ENCODE measurements at regions not wholly inside any gene's neighbourhood (a gene's known extent, or its start where the extent isn't known, plus 50 kb on each side); places are given as distances from the start of the nearest gene placed in this dataset.

GRCh38 chr10:93150289-93150688, 76.6 kb downstream of the CYP26A1 start:
- Histone ChIP-seq H3K36me3 (ENCODE audit: control insufficient read depth in 1 of 2, insufficient read depth in 2 of 2, low read length in 2 of 2) (no peaks in the 10 kb centered on the region), H3K9me3 (ENCODE audit: control insufficient read depth in 1 of 2, low read length in 2 of 2) (no peaks in the 10 kb centered on the region), H3K4me3 (ENCODE audit: low read depth in 1 of 2, low read length in 2 of 2) (no peak overlapping the region), H3K4me1 (ENCODE audit: control insufficient read depth in 1 of 2, insufficient read depth in 2 of 2, low read length in 2 of 2) (no peaks in the 10 kb centered on the region), H3K27me3 (ENCODE audit: control insufficient read depth in 1 of 2, insufficient read depth in 2 of 2, low read length in 2 of 2) (no peaks in the 10 kb centered on the region), H3K27ac (ENCODE audit: low read depth, low read length) (no peak overlapping the region), H3K9ac (ENCODE audit: low read depth in 1 of 2, low read length in 2 of 2) (no peak overlapping the region)

- H3K36me3 ChIP-seq (ENCODE audit: control insufficient read depth in 1 of 2, insufficient read depth in 2 of 2, low read length in 2 of 2): no peaks in the 10 kb centered on the region
- no peak overlapping the region for H3K27ac ChIP-seq (ENCODE audit: low read depth, low read length)
- H3K4me1 ChIP-seq (ENCODE audit: control insufficient read depth in 1 of 2, insufficient read depth in 2 of 2, low read length in 2 of 2): no peaks in the 10 kb centered on the region
- no peaks in the 10 kb centered on the region for H3K27me3 ChIP-seq (ENCODE audit: control insufficient read depth in 1 of 2, insufficient read depth in 2 of 2, low read length in 2 of 2)
- H3K4me3 ChIP-seq (ENCODE audit: low read depth in 1 of 2, low read length in 2 of 2): no peak overlapping the region
- H3K9me3 ChIP-seq (ENCODE audit: control insufficient read depth in 1 of 2, low read length in 2 of 2): no peaks in the 10 kb centered on the region
- no peak overlapping the region for H3K9ac ChIP-seq (ENCODE audit: low read depth in 1 of 2, low read length in 2 of 2)
Measured at GRCh38 chr10:93150990-93151547, 77.4 kb downstream of the CYP26A1 start.

- no peaks in the 10 kb centered on the region for H3K4me1 ChIP-seq (ENCODE audit: control insufficient read depth in 1 of 2, insufficient read depth in 2 of 2, low read length in 2 of 2)
- H3K9me3 ChIP-seq (ENCODE audit: control insufficient read depth in 1 of 2, low read length in 2 of 2): no peaks in the 10 kb centered on the region
- H3K9ac ChIP-seq (ENCODE audit: low read depth in 1 of 2, low read length in 2 of 2): no peak overlapping the region
- H3K27me3 ChIP-seq (ENCODE audit: control insufficient read depth in 1 of 2, insufficient read depth in 2 of 2, low read length in 2 of 2): no peaks in the 10 kb centered on the region
- H3K27ac ChIP-seq (ENCODE audit: low read depth, low read length): no peak overlapping the region
- no peaks in the 10 kb centered on the region for H3K36me3 ChIP-seq (ENCODE audit: control insufficient read depth in 1 of 2, insufficient read depth in 2 of 2, low read length in 2 of 2)
- no peak overlapping the region for H3K4me3 ChIP-seq (ENCODE audit: low read depth in 1 of 2, low read length in 2 of 2)
Measured at GRCh38 chr10:93152136-93152535, 78.4 kb downstream of the CYP26A1 start.

- no peaks in the 10 kb centered on the region for H3K4me1 ChIP-seq (ENCODE audit: control insufficient read depth in 1 of 2, insufficient read depth in 2 of 2, low read length in 2 of 2)
- no peaks in the 10 kb centered on the region for H3K36me3 ChIP-seq (ENCODE audit: control insufficient read depth in 1 of 2, insufficient read depth in 2 of 2, low read length in 2 of 2)
- H3K4me3 ChIP-seq (ENCODE audit: low read depth in 1 of 2, low read length in 2 of 2): no peak overlapping the region
- peaks cover 0 to 6% of the 10 kb centered on the region in 2 donors for H3K9me3 ChIP-seq (ENCODE audit: control insufficient read depth in 1 of 2, low read length in 2 of 2)
- H3K9ac ChIP-seq (ENCODE audit: low read depth in 1 of 2, low read length in 2 of 2): no peak overlapping the region
- H3K27ac ChIP-seq (ENCODE audit: low read depth, low read length): no peak overlapping the region
- H3K27me3 ChIP-seq (ENCODE audit: control insufficient read depth in 1 of 2, insufficient read depth in 2 of 2, low read length in 2 of 2): no peaks in the 10 kb centered on the region
Measured at GRCh38 chr10:93154531-93154930, 80.8 kb downstream of the CYP26A1 start.

GRCh38 chr10:93160140-93160539, 86.4 kb downstream of the CYP26A1 start:
- H3K4me3 ChIP-seq (ENCODE audit: low read depth in 1 of 2, low read length in 2 of 2): no peak overlapping the region
- H3K27me3 ChIP-seq (ENCODE audit: control insufficient read depth in 1 of 2, insufficient read depth in 2 of 2, low read length in 2 of 2): no peaks in the 10 kb centered on the region
- no peaks in the 10 kb centered on the region for H3K36me3 ChIP-seq (ENCODE audit: control insufficient read depth in 1 of 2, insufficient read depth in 2 of 2, low read length in 2 of 2)
- peaks cover 0 to 6% of the 10 kb centered on the region in 2 donors for H3K9me3 ChIP-seq (ENCODE audit: control insufficient read depth in 1 of 2, low read length in 2 of 2)
- H3K9ac ChIP-seq (ENCODE audit: low read depth in 1 of 2, low read length in 2 of 2): no peak overlapping the region
- H3K27ac ChIP-seq (ENCODE audit: low read depth, low read length): no peak overlapping the region
- no peaks in the 10 kb centered on the region for H3K4me1 ChIP-seq (ENCODE audit: control insufficient read depth in 1 of 2, insufficient read depth in 2 of 2, low read length in 2 of 2)

GRCh38 chr10:93160829-93161228, 87.1 kb downstream of the CYP26A1 start:
- Histone ChIP-seq H3K36me3 (ENCODE audit: control insufficient read depth in 1 of 2, insufficient read depth in 2 of 2, low read length in 2 of 2) (no peaks in the 10 kb centered on the region), H3K4me1 (ENCODE audit: control insufficient read depth in 1 of 2, insufficient read depth in 2 of 2, low read length in 2 of 2) (no peaks in the 10 kb centered on the region)

GRCh38 chr10:93165367-93165766, 91.7 kb downstream of the CYP26A1 start:
- no peak overlapping the region for H3K27ac ChIP-seq (ENCODE audit: low read depth, low read length)
- no peak overlapping the region for H3K9ac ChIP-seq (ENCODE audit: low read depth in 1 of 2, low read length in 2 of 2)
- no peaks in the 10 kb centered on the region for H3K4me1 ChIP-seq (ENCODE audit: control insufficient read depth in 1 of 2, insufficient read depth in 2 of 2, low read length in 2 of 2)
- H3K4me3 ChIP-seq (ENCODE audit: low read depth in 1 of 2, low read length in 2 of 2): no peak overlapping the region
- no peaks in the 10 kb centered on the region for H3K36me3 ChIP-seq (ENCODE audit: control insufficient read depth in 1 of 2, insufficient read depth in 2 of 2, low read length in 2 of 2)
- no peaks in the 10 kb centered on the region for H3K27me3 ChIP-seq (ENCODE audit: control insufficient read depth in 1 of 2, insufficient read depth in 2 of 2, low read length in 2 of 2)
- H3K9me3 ChIP-seq (ENCODE audit: control insufficient read depth in 1 of 2, low read length in 2 of 2): no peaks in the 10 kb centered on the region

More at GRCh38 chr10:93160829-93161228, 87.1 kb downstream of the CYP26A1 start:
- Histone ChIP-seq H3K27me3 (ENCODE audit: control insufficient read depth in 1 of 2, insufficient read depth in 2 of 2, low read length in 2 of 2) (no peaks in the 10 kb centered on the region), H3K4me3 (ENCODE audit: low read depth in 1 of 2, low read length in 2 of 2) (no peak overlapping the region), H3K9ac (ENCODE audit: low read depth in 1 of 2, low read length in 2 of 2) (no peak overlapping the region), H3K9me3 (ENCODE audit: control insufficient read depth in 1 of 2, low read length in 2 of 2) (peaks cover 0 to 6% of the 10 kb centered on the region in 2 donors), H3K27ac (ENCODE audit: low read depth, low read length) (no peak overlapping the region)

DNA sequence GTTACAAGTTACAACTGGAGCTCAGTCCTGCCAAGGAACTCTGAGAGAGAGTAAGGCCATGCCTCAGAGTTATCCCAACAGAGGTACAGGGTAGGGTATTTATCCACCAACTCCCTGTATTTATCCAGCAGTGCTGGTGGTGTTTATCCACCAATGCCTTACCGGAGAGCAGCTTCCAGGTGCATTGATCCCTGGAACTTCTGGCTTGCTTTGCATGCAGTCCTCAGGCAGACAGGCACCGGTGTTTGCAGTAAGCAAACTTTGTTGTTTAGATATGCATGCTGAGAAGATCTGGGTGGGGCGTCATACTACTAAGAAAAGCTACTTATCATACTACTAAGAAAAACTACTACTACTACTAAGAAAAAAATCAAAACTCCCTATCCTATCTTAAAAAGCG, 92.4 kb downstream of the CYP26A1 start:
- no peak overlapping the region for H3K27ac ChIP-seq (ENCODE audit: low read depth, low read length)
- H3K4me3 ChIP-seq (ENCODE audit: low read depth in 1 of 2, low read length in 2 of 2): no peak overlapping the region
- H3K36me3 ChIP-seq (ENCODE audit: control insufficient read depth in 1 of 2, insufficient read depth in 2 of 2, low read length in 2 of 2): no peaks in the 10 kb centered on the region
- no peaks in the 10 kb centered on the region for H3K4me1 ChIP-seq (ENCODE audit: control insufficient read depth in 1 of 2, insufficient read depth in 2 of 2, low read length in 2 of 2)
- H3K27me3 ChIP-seq (ENCODE audit: control insufficient read depth in 1 of 2, insufficient read depth in 2 of 2, low read length in 2 of 2): no peaks in the 10 kb centered on the region
- no peak overlapping the region for H3K9ac ChIP-seq (ENCODE audit: low read depth in 1 of 2, low read length in 2 of 2)
- H3K9me3 ChIP-seq (ENCODE audit: control insufficient read depth in 1 of 2, low read length in 2 of 2): no peaks in the 10 kb centered on the region

DNA sequence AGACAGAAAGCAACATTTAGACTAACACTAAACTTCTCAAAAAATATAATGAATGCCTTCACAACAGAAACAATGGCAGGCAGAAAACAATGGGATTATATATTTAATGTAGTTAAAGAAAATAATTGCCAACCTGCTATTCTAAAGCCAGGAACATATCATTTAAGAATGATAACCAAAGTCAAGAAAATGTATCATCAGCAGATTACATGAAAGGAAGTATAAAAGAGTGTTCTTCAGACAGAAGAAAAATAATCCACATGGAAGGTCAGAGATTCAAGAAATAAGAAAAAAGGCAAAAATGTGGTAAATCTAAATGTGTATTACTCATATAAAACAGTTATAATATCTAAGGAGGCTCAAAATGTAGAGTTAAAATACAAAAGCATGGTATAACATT, 98.1 kb downstream of the CYP26A1 start:
- Histone ChIP-seq H3K9ac (ENCODE audit: low read depth in 1 of 2, low read length in 2 of 2) (no peak overlapping the region), H3K27me3 (ENCODE audit: control insufficient read depth in 1 of 2, insufficient read depth in 2 of 2, low read length in 2 of 2) (no peaks in the 10 kb centered on the region), H3K4me1 (ENCODE audit: control insufficient read depth in 1 of 2, insufficient read depth in 2 of 2, low read length in 2 of 2) (peaks cover 0 to 4% of the 10 kb centered on the region in 2 donors), H3K9me3 (ENCODE audit: control insufficient read depth in 1 of 2, low read length in 2 of 2) (no peaks in the 10 kb centered on the region), H3K27ac (ENCODE audit: low read depth, low read length) (no peak overlapping the region), H3K4me3 (ENCODE audit: low read depth in 1 of 2, low read length in 2 of 2) (no peak overlapping the region), H3K36me3 (ENCODE audit: control insufficient read depth in 1 of 2, insufficient read depth in 2 of 2, low read length in 2 of 2) (no peaks in the 10 kb centered on the region)

DNA sequence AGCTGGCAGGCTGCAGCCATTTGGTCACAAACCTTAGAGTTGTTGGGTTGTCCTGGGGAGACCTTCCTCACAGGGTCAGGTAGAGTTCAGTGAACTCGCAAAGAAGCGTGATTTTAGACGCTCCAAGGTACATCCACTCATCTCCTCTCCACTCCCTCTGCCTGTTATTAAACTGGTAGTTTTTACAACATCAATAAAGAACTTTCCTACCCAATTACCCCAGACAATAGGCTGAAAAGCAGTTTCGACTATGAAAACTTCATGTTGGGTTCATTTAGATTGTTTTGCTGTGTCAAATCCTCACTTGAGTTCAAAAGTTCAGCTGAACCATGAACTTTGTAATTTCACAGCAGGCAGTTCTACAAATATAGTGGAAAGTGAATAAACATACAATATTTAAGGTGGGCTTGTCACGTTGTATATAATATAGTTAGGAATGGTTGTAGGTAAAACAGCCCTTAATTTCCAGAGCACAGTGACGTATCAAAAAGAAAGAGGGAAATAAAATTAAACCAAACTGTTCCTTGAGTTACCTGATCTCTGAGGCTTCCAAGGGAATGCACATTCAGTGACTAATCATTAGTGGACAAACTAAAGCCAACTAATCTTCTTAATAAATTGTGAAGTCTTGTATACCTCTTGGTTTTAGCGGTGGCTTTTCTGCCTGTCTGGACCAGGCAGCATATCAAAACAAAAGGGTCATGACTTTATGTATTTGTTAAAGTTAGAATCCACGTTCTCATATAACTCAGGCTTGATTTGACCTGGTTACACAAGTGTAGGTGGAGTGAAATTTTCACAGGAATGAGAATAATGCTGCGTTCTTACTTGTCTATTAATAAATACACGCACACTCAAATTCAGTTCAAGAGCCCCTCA, 100.5 kb downstream of the CYP26A1 start:
- peaks cover 0 to 4% of the 10 kb centered on the region in 2 donors for H3K4me1 ChIP-seq (ENCODE audit: control insufficient read depth in 1 of 2, insufficient read depth in 2 of 2, low read length in 2 of 2)
- no peaks in the 10 kb centered on the region for H3K36me3 ChIP-seq (ENCODE audit: control insufficient read depth in 1 of 2, insufficient read depth in 2 of 2, low read length in 2 of 2)
- H3K9ac ChIP-seq (ENCODE audit: low read depth in 1 of 2, low read length in 2 of 2): no peak overlapping the region
- no peaks in the 10 kb centered on the region for H3K9me3 ChIP-seq (ENCODE audit: control insufficient read depth in 1 of 2, low read length in 2 of 2)
- no peaks in the 10 kb centered on the region for H3K27me3 ChIP-seq (ENCODE audit: control insufficient read depth in 1 of 2, insufficient read depth in 2 of 2, low read length in 2 of 2)
- no peak overlapping the region for H3K4me3 ChIP-seq (ENCODE audit: low read depth in 1 of 2, low read length in 2 of 2)
- no peak overlapping the region for H3K27ac ChIP-seq (ENCODE audit: low read depth, low read length)

All from duodenal mucosa (tissue), 2 donors.